Upper lobe of left lung (tissue), 6 donors: ENCODE measurements at regions not wholly inside any gene's neighbourhood (a gene's known extent, or its start where the extent isn't known, plus 50 kb on each side); places are given as distances from the start of the nearest gene placed in this dataset.

Source experiments
- ATAC-seq, 2 donors: fragments of 200-7000 bp; cut with Tn5 transposase; one replicate each; pipeline ENCODE4 v1.9.1; 2022; ENCODE audit warnings: mild to moderate bottlenecking in 2 of 2, moderate library complexity in 2 of 2; ENCODE audit not compliant: low FRiP score in 2 of 2
- DNase-seq, 2 donors: peaks; one replicate each; pipeline ENCODE4 v3.0.0-alpha.2; 2019 to 2020
- H3K27ac ChIP-seq, 4 donors: fragments of 200-600 bp; sonication (generic); one replicate each; pipeline ENCODE4 v1.5.1; 2016 to 2019
- H3K27me3 ChIP-seq, 4 donors: fragments of 200-600 bp; sonication (generic); one replicate each; pipeline ENCODE4 v1.5.1; 2017 to 2019
- H3K36me3 ChIP-seq, 4 donors: fragments of 200-600 bp; sonication (generic); one replicate each; pipeline ENCODE4 v1.5.1; 2016 to 2019
- H3K4me1 ChIP-seq, 4 donors: fragments of 200-600 bp; sonication (generic); one replicate each; pipeline ENCODE4 v1.5.1; 2018 to 2019
- H3K4me3 ChIP-seq, 4 donors: fragments of 200-600 bp; sonication (generic); one replicate each; pipeline ENCODE4 v1.5.1; 2017 to 2019; ENCODE audit warnings: mild to moderate bottlenecking in 2 of 4, moderate library complexity in 1 of 4
- H3K9me3 ChIP-seq, 4 donors: fragments of 200-600 bp; sonication (generic); one replicate each; pipeline ENCODE4 v1.5.1; 2018 to 2019
- EP300 ChIP-seq, 4 donors: sonication (generic); formaldehyde crosslinking; IDR thresholded peaks; one replicate each; pipeline ENCODE4 v1.5.1; 2017; ENCODE audit warnings: antibody characterized with exemption in 4 of 4, control low read depth in 2 of 4
- POLR2A ChIP-seq, 4 donors: fragments of 450-650 bp; IDR thresholded peaks; one replicate each; pipeline ENCODE4 v1.5.1; 2016 to 2017; ENCODE audit warnings: antibody characterized with exemption in 4 of 4, mild to moderate bottlenecking in 2 of 4
- POLR2AphosphoS5 ChIP-seq, 2 donors: sonication (generic); formaldehyde crosslinking; IDR thresholded peaks; one replicate each; pipeline ENCODE4 v1.5.1; 2017; ENCODE audit warnings: antibody characterized with exemption in 2 of 2
- WGBS, 2 donors: methylation state at CpG; one replicate each; pipeline ENCODE4 v1.1.5; 2017 to 2018; 5-methylcytosine and 5-hydroxymethylcytosine counted together
- TF ChIP-seq, protein P1 (sequence below), 6 experiments: fragments of 450-650 bp in 4 of 6; fragments of 200-600 bp in 2 of 6; sonication (generic) in 2 of 6; IDR thresholded peaks; one replicate each; pipeline ENCODE4 v1.5.1; 2016 to 2019; ENCODE audit warnings: antibody characterized with exemption in 6 of 6
- donor health status: DM: no; HTN: no; CAD: no; lungs with moderate emphysema.
- donor health status: DM: no; HTN: yes; CAD: no; lungs with severe emphysema.

GRCh38 chr3:196142202-196142956 lies 60.5 kb upstream of the TFRC start:
- peak in 1 of 2 donors; percentile 15 for TF ChIP-seq POLR2AphosphoS5 (IDR thresholded peaks at IDR 0.05)
- TF ChIP-seq, protein P1, sequence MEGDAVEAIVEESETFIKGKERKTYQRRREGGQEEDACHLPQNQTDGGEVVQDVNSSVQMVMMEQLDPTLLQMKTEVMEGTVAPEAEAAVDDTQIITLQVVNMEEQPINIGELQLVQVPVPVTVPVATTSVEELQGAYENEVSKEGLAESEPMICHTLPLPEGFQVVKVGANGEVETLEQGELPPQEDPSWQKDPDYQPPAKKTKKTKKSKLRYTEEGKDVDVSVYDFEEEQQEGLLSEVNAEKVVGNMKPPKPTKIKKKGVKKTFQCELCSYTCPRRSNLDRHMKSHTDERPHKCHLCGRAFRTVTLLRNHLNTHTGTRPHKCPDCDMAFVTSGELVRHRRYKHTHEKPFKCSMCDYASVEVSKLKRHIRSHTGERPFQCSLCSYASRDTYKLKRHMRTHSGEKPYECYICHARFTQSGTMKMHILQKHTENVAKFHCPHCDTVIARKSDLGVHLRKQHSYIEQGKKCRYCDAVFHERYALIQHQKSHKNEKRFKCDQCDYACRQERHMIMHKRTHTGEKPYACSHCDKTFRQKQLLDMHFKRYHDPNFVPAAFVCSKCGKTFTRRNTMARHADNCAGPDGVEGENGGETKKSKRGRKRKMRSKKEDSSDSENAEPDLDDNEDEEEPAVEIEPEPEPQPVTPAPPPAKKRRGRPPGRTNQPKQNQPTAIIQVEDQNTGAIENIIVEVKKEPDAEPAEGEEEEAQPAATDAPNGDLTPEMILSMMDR (IDR thresholded peaks at IDR 0.05) = no peak
- TF ChIP-seq POLR2A (IDR thresholded peaks at IDR 0.05) = peak in 1 of 4 donors; percentile 13
- no peak for TF ChIP-seq EP300 (IDR thresholded peaks at IDR 0.05)
- Histone ChIP-seq H3K9me3 (no peaks in the 10 kb centered on the region), H3K27me3 (no peaks in the 10 kb centered on the region), H3K4me3 (peak overlapping the region in 3 of 4 donors; percentile 21 to 24 (median 21)), H3K27ac (peak overlapping the region; percentile 17 to 72 (median 58)), H3K36me3 (no peaks in the 10 kb centered on the region), H3K4me1 (peaks cover 6 to 12% (median 10%) of the 10 kb centered on the region in 4 donors)
- peak in 1 of 2 donors; percentile 81 for DNase-seq
- 69 to 74% methylated on average over 16 of the region's 16 CpGs for WGBS, 2 donors
- peak; percentile 49 to 83 for ATAC-seq

DNA sequence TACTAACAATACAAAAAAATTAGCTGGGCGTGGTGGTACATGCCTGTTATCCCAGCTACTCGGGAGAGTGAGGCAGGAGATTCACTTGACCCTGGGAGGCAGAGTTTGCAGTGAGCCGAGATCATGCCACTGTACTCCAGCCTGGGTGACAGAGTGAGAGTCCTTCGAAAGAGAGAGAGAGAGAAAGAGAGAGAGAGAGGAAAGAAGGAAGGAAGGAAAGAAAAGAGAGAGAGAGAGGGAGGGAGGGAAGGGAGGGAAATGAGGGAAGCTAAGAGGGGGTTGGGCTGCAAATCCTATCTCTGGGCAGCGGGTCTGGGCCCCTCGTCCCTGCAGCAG lies 59.9 kb upstream of the TFRC start:
- Histone ChIP-seq H3K27ac (peak overlapping the region in 3 of 4 donors; percentile 17 to 72 (median 72)), H3K4me1 (peaks cover 6 to 12% (median 10%) of the 10 kb centered on the region in 4 donors), H3K4me3 (no peak overlapping the region), H3K36me3 (no peaks in the 10 kb centered on the region), H3K9me3 (no peaks in the 10 kb centered on the region), H3K27me3 (no peaks in the 10 kb centered on the region)
- DNase-seq (no peak), ATAC-seq (no peak)
- TF ChIP-seq POLR2A (IDR thresholded peaks at IDR 0.05) (no peak), POLR2AphosphoS5 (IDR thresholded peaks at IDR 0.05) (no peak), EP300 (IDR thresholded peaks at IDR 0.05) (no peak)
- TF ChIP-seq, protein P1 (IDR thresholded peaks at IDR 0.05) = no peak
- 69 to 79% methylated on average over 6 of the region's 6 CpGs for WGBS, 2 donors

DNA sequence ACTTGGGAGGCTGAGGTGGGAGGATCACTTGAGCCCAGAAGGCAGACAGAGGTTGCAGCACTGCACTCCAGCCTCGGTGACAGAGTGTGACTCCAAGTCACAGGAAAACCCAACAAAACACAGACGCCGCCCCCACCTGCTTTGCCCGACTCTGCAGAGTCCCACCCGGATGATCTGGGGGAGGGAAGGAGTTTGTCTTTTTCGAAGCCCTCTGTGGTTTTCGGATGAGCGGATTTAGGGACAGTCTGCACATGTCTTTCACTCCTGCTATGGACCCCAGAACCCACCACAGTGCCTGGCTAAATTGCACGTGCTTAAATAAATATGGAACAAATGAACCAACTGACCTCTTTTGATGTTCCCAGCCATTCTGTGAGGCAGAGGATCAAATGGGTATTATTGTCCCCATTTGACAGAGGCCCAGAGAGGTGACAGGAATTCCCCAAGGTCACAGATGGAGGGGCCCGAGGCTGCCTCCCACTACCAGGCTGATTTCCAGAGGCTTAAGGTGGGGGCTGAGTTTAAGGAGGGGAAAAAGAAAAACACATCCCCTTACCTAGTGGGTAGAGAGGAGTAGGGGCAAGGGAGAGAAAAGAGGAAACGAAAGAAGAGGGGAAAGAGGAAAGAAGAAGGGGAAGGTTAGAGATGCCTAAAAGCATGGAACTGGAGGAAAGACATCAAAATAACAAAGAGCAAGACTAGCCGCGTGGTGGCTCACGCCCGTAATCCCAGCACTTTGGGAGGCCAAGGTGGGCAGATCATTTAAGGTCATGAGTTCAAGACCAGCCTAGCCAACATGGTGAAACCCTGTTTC lies 59.4 kb upstream of the TFRC start:
- no peak for TF ChIP-seq POLR2A (IDR thresholded peaks at IDR 0.05)
- Histone ChIP-seq H3K36me3 (no peaks in the 10 kb centered on the region), H3K27ac (peak overlapping the region in 2 of 4 donors; percentile 72), H3K4me3 (no peak overlapping the region), H3K27me3 (no peaks in the 10 kb centered on the region), H3K9me3 (no peaks in the 10 kb centered on the region), H3K4me1 (peaks cover 6 to 13% (median 10%) of the 10 kb centered on the region in 4 donors)
- no peak for DNase-seq
- ATAC-seq = no peak
- WGBS, 2 donors = 78% methylated on average over 11 to 15 of the region's 15 CpGs

- DNase-seq = peak in 1 of 2 donors; percentile 31
- no peak for TF ChIP-seq POLR2AphosphoS5 (IDR thresholded peaks at IDR 0.05)
- TF ChIP-seq EP300 (IDR thresholded peaks at IDR 0.05) = no peak
- TF ChIP-seq POLR2A (IDR thresholded peaks at IDR 0.05) = no peak
- TF ChIP-seq, protein P1 (IDR thresholded peaks at IDR 0.05) = no peak
- Histone ChIP-seq H3K36me3 (no peaks in the 10 kb centered on the region), H3K27me3 (no peaks in the 10 kb centered on the region), H3K27ac (no peak overlapping the region), H3K4me1 (peaks cover 6 to 20% (median 14%) of the 10 kb centered on the region in 4 donors), H3K4me3 (no peak overlapping the region), H3K9me3 (no peaks in the 10 kb centered on the region)
- no peak for ATAC-seq
- 74 to 79% methylated on average over 12 of the region's 12 CpGs for WGBS, 2 donors
Measured at GRCh38 chr3:196140224-196140623, 58.3 kb upstream of the TFRC start.

GRCh38 chr3:196139281-196139680 lies 57.4 kb upstream of the TFRC start:
- H3K9me3 ChIP-seq = no peaks in the 10 kb centered on the region
- DNase-seq (no peak), ATAC-seq (no peak)
- H3K36me3 ChIP-seq = no peaks in the 10 kb centered on the region
- H3K27me3 ChIP-seq = no peaks in the 10 kb centered on the region
- TF ChIP-seq, protein P1 (IDR thresholded peaks at IDR 0.05) = no peak
- no peak for TF ChIP-seq POLR2AphosphoS5 (IDR thresholded peaks at IDR 0.05)
- no peak for TF ChIP-seq POLR2A (IDR thresholded peaks at IDR 0.05)
- no peak for TF ChIP-seq EP300 (IDR thresholded peaks at IDR 0.05)
- WGBS, 2 donors = 95 to 96% methylated on average over 7 of the region's 7 CpGs
- H3K4me1 ChIP-seq = peaks cover 6 to 20% (median 14%) of the 10 kb centered on the region in 4 donors
- H3K4me3 ChIP-seq = no peak overlapping the region
- H3K27ac ChIP-seq = no peak overlapping the region
